ENCODE measurements at regions not wholly inside any gene's neighbourhood (a gene's known extent, or its start where the extent isn't known, plus 50 kb on each side); places are given as distances from the start of the nearest gene placed in this dataset.

- no peaks in the 10 kb centered on the region; the same call in 1 of the 2 replicates for H3K27me3 Mint-ChIP-seq (ENCODE audit: low read depth)
- no peak overlapping the region for H3K27ac Mint-ChIP-seq
- H3K36me3 Mint-ChIP-seq: no peaks in the 10 kb centered on the region
- H3K9me3 Mint-ChIP-seq: no peaks in the 10 kb centered on the region
- H3K4me1 Mint-ChIP-seq: no peaks in the 10 kb centered on the region; the same call in 1 of the 2 replicates
- ATAC-seq (no peak), DNase-seq (ENCODE audit: low spot score) (no peak)
- no peak for TF ChIP-seq SMAD3 (CRISPR knock-in tag; IDR thresholded peaks at IDR 0.05; ENCODE audit: borderline replicate concordance)
- no peak for TF ChIP-seq FOXJ3 (CRISPR knock-in tag; IDR thresholded peaks at IDR 0.05; ENCODE audit: borderline replicate concordance)
- TF ChIP-seq ATF3 (CRISPR knock-in tag; conservative IDR thresholded peaks at IDR 0.05): no peak
- no peak for TF ChIP-seq ATF6 (CRISPR knock-in tag; IDR thresholded peaks at IDR 0.05)
- no peak for TF ChIP-seq ZNF219 (CRISPR knock-in tag; IDR thresholded peaks at IDR 0.05; ENCODE audit: borderline replicate concordance)
- no peak for TF ChIP-seq ZNF671 (CRISPR knock-in tag; IDR thresholded peaks at IDR 0.05)
- TF ChIP-seq MAX (CRISPR knock-in tag; IDR thresholded peaks at IDR 0.05): no peak
- no peak for TF ChIP-seq ZNF281 (CRISPR knock-in tag; IDR thresholded peaks at IDR 0.05)
- TF ChIP-seq OVOL2 (CRISPR knock-in tag; IDR thresholded peaks at IDR 0.05; ENCODE audit: borderline replicate concordance): no peak
- no peak for TF ChIP-seq ZNF138 (CRISPR knock-in tag; conservative IDR thresholded peaks at IDR 0.05)
- TF ChIP-seq PREB (CRISPR knock-in tag; IDR thresholded peaks at IDR 0.05; ENCODE audit: borderline replicate concordance): no peak
- no peak for TF ChIP-seq FOXP1 (CRISPR knock-in tag; IDR thresholded peaks at IDR 0.05; ENCODE audit: borderline replicate concordance)
- no peak for TF ChIP-seq ZNF121 (CRISPR knock-in tag; IDR thresholded peaks at IDR 0.05)
- H3K4me3 Mint-ChIP-seq: no peak overlapping the region
- POLR2A ChIA-PET: no interaction called here
- CTCF ChIA-PET: no interaction called here
Measured at GRCh38 chr20:43837856-43838702, 76.6 kb upstream of the TOX2 start.

- Mint-ChIP-seq H3K9me3 (no peaks in the 10 kb centered on the region), H3K27ac (no peak overlapping the region), H3K4me3 (no peak overlapping the region), H3K4me1 (no peaks in the 10 kb centered on the region), H3K36me3 (no peaks in the 10 kb centered on the region), H3K27me3 (ENCODE audit: low read depth) (peaks cover 4% of the 10 kb centered on the region; the same call in 1 of the 2 replicates)
- CTCF ChIA-PET: interaction anchor here (1.0 kb wide), 1 partner anchor 87 kb away, joined by 4 read pairs; no protein-coding TSS in a partner anchor
- ATAC-seq (no peak), DNase-seq (ENCODE audit: low spot score) (no peak)
- POLR2A ChIA-PET: no interaction called here
- TF ChIP-seq EMX1 (CRISPR knock-in tag; IDR thresholded peaks at IDR 0.05) (no peak), SMAD3 (CRISPR knock-in tag; IDR thresholded peaks at IDR 0.05; ENCODE audit: borderline replicate concordance) (no peak), ETV6 (CRISPR knock-in tag; IDR thresholded peaks at IDR 0.05) (no peak), ZNF512 (CRISPR knock-in tag; IDR thresholded peaks at IDR 0.05; ENCODE audit: borderline replicate concordance) (no peak), ZBTB43 (CRISPR knock-in tag; IDR thresholded peaks at IDR 0.05) (no peak), FOXP1 (CRISPR knock-in tag; IDR thresholded peaks at IDR 0.05; ENCODE audit: borderline replicate concordance) (no peak), RELA (CRISPR knock-in tag; IDR thresholded peaks at IDR 0.05; ENCODE audit: borderline replicate concordance) (no peak), ATF6 (CRISPR knock-in tag; IDR thresholded peaks at IDR 0.05) (no peak)
Measured at GRCh38 chr20:43836790-43837189, 77.9 kb upstream of the TOX2 start.
